Uterus (tissue), 3 donors: ENCODE measurements at regions not wholly inside any gene's neighbourhood (a gene's known extent, or its start where the extent isn't known, plus 50 kb on each side); places are given as distances from the start of the nearest gene placed in this dataset.

ENCODE experiments used
- DNase-seq, 2 donors: peaks; one replicate each; pipeline ENCODE4 v3.0.0-alpha.2; 2019 to 2020
- H3K27ac ChIP-seq, 2 donors: fragments of 200-600 bp; sonication (generic); 1 replicate in 1 of 2; 2 replicates in 1 of 2; pipeline ENCODE4 v1.5.1; 2016 to 2018
- H3K27me3 ChIP-seq, 2 donors: fragments of 200-600 bp; sonication (generic); one replicate each; pipeline ENCODE4 v1.5.1; 2018 to 2019; ENCODE audit warnings: control low read depth in 1 of 2
- H3K36me3 ChIP-seq, 2 donors: fragments of 200-600 bp; sonication (generic); one replicate each; pipeline ENCODE4 v1.5.1; 2019; ENCODE audit warnings: control low read depth in 1 of 2
- H3K4me1 ChIP-seq, 2 donors: fragments of 200-600 bp; sonication (generic); one replicate each; pipeline ENCODE4 v1.5.1; 2018 to 2019; ENCODE audit warnings: control low read depth in 1 of 2
- H3K4me3 ChIP-seq, 2 donors: fragments of 200-600 bp; sonication (generic); 1 replicate in 1 of 2; 2 replicates in 1 of 2; pipeline ENCODE4 v1.5.1; 2018 to 2019; ENCODE audit warnings: mild to moderate bottlenecking in 1 of 2
- H3K9me3 ChIP-seq, 2 donors: fragments of 200-600 bp; sonication (generic); one replicate each; pipeline ENCODE4 v1.5.1; 2019; ENCODE audit warnings: control low read depth in 1 of 2
- POLR2A ChIP-seq, 2 donors: fragments of 450-650 bp; IDR thresholded peaks; one replicate each; pipeline ENCODE4 v1.6.1; 2016; ENCODE audit warnings: antibody characterized with exemption in 2 of 2, mild to moderate bottlenecking in 1 of 2, moderate library complexity in 1 of 2
- intact Hi-C: fragments of 100-400 bp; cut with DNase I; formaldehyde crosslinking; loops from one replicate; pipeline ENCODE4 v1.15.1; 2023; ENCODE audit warnings: low total_unique reads
- TF ChIP-seq, protein P1 (sequence below), 4 experiments: fragments of 200-600 bp in 2 of 4; fragments of 450-650 bp in 2 of 4; sonication (generic) in 2 of 4; IDR thresholded peaks; one replicate each; pipeline ENCODE4 v1.5.1; 2016 to 2019; ENCODE audit warnings: antibody characterized with exemption in 4 of 4, mild to moderate bottlenecking in 2 of 4, moderate library complexity in 1 of 4
- donor health status: DM: yes; HTN: yes; CAD: no.

DNA sequence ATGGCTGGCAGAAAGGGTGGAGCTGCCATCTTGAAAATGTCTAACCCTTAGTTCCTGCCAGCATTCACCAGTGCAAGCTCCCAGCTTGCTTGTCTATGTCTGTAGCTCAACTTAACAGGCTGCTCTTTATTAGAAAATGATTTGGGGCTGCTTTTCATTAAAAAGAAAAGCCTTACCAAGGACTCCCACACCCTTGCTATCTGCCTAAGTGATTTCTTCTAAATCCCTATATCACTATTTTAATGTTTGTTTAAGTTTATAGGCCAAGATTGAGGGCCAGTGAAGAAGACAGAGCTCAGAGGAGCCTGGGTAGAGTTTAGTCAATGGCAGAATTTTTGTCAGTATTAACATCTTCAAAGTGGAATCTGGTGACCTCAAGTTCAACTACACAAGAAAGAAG, 336.8 kb upstream of the CHRM3 start:
- intact Hi-C loops: no loop called here
- no peaks in the 10 kb centered on the region for H3K27me3 ChIP-seq
- no peak overlapping the region for H3K4me3 ChIP-seq
- H3K4me1 ChIP-seq: no peaks in the 10 kb centered on the region
- no peaks in the 10 kb centered on the region for H3K9me3 ChIP-seq
- H3K36me3 ChIP-seq: no peaks in the 10 kb centered on the region
- TF ChIP-seq, protein P1, sequence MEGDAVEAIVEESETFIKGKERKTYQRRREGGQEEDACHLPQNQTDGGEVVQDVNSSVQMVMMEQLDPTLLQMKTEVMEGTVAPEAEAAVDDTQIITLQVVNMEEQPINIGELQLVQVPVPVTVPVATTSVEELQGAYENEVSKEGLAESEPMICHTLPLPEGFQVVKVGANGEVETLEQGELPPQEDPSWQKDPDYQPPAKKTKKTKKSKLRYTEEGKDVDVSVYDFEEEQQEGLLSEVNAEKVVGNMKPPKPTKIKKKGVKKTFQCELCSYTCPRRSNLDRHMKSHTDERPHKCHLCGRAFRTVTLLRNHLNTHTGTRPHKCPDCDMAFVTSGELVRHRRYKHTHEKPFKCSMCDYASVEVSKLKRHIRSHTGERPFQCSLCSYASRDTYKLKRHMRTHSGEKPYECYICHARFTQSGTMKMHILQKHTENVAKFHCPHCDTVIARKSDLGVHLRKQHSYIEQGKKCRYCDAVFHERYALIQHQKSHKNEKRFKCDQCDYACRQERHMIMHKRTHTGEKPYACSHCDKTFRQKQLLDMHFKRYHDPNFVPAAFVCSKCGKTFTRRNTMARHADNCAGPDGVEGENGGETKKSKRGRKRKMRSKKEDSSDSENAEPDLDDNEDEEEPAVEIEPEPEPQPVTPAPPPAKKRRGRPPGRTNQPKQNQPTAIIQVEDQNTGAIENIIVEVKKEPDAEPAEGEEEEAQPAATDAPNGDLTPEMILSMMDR (IDR thresholded peaks at IDR 0.05): no peak
- TF ChIP-seq POLR2A (IDR thresholded peaks at IDR 0.05): no peak
- no peak for DNase-seq
- no peak overlapping the region for H3K27ac ChIP-seq

DNA sequence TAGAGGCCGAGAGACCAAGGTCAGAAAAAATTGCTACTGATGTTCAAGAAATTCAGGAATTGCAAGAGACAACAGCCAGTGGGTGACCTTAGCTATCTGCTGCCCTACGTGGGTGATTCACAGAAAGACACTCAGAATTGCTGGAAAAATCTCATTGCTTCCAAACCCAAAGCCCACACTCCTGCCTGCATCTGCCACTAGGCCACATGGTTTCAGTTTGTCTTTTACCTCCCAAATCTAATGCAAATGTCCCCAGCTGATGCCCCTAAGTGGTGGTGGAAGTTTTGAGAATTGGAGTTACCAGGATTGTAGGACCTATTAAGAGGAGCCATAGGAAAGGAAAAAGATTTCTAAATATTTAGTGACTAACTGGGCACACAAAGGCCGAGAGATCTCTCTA, 341.5 kb upstream of the CHRM3 start:
- Histone ChIP-seq H3K4me3 (no peak overlapping the region), H3K4me1 (no peaks in the 10 kb centered on the region), H3K27ac (no peak overlapping the region), H3K36me3 (no peaks in the 10 kb centered on the region), H3K9me3 (no peaks in the 10 kb centered on the region), H3K27me3 (no peaks in the 10 kb centered on the region)
- intact Hi-C loops: no loop called here
- TF ChIP-seq, protein P1 (IDR thresholded peaks at IDR 0.05): no peak
- no peak for TF ChIP-seq POLR2A (IDR thresholded peaks at IDR 0.05)
- DNase-seq: no peak

DNA sequence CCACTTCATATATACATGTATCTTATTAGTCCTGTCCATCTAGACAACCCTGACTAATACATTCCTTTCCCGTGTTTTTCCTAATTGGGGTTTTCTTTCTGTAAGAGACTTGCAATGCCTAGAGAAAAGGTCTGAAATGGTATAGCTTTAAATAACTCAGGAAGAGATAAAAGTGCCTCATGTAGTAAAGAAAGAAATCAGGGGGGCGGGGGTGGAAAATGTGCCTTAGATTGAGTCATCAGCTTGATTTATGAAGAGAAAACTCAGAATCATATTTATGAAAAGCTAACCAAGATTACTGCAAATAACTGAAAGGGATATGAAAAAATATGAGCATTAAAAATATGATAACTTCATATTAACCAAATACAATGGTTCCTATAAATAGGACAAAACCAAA, 345.8 kb upstream of the CHRM3 start:
- H3K4me1 ChIP-seq: no peaks in the 10 kb centered on the region
- H3K27ac ChIP-seq: no peak overlapping the region
- intact Hi-C loops: no loop called here
- H3K4me3 ChIP-seq: no peak overlapping the region
- H3K9me3 ChIP-seq: no peaks in the 10 kb centered on the region
- TF ChIP-seq POLR2A (IDR thresholded peaks at IDR 0.05): no peak
- TF ChIP-seq, protein P1 (IDR thresholded peaks at IDR 0.05): no peak
- no peaks in the 10 kb centered on the region for H3K27me3 ChIP-seq
- DNase-seq: no peak
- H3K36me3 ChIP-seq: no peaks in the 10 kb centered on the region

DNA sequence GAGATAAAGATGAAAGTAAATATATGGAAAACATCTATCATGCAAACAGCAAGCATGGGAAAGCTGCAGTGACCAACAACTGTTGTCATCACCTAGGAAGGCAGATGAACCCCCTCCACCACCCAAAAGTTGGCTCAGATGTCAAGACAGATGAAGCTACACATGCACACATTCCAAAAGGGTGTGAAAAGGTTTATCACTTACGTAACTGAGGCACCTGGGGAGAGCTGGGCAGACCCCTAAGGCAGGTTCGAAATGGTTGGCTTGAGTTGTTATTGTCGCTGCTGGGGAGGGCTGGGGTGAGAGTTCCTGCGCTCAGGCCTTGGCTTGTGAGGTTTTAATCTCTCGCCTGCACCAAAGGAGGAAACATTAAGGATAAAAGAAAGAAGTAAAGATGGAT, 355.1 kb upstream of the CHRM3 start:
- no peak overlapping the region for H3K27ac ChIP-seq
- H3K9me3 ChIP-seq: no peaks in the 10 kb centered on the region
- DNase-seq: no peak
- no peak for TF ChIP-seq POLR2A (IDR thresholded peaks at IDR 0.05)
- TF ChIP-seq, protein P1 (IDR thresholded peaks at IDR 0.05): no peak
- no peaks in the 10 kb centered on the region for H3K36me3 ChIP-seq
- H3K27me3 ChIP-seq: no peaks in the 10 kb centered on the region
- H3K4me1 ChIP-seq: no peaks in the 10 kb centered on the region
- intact Hi-C loops: no loop called here
- H3K4me3 ChIP-seq: no peak overlapping the region

DNA sequence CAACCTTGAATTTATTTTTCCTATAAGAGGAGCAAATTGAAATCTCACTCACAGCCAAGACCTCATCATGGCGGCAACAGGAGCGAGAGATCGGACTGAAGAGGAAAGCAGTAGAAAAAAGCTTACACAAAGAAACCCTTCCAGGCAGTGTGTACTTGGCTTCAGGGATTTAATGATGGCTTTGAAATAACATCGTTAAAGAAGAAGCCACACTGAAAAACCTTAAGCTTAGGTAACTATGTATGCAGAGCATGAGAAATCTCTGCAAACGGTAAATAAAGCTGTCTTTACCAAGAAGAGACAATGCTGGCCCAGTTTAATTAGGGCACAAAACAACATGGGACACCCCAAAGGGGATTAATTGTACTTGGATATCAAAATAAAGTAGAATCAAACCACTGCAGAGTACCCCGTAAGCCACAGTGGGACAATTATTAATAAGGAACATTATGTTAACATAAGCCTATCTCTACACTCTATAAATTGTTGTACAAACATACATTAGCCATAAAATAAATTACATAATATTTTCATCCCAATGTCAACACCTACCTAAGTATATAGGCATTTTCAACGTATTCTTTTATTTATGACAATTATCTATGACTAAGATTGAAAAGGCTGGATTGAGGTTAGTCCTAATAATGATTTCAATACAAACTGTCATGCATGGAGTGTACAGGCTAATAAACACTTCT, 360.2 kb upstream of the CHRM3 start:
- Histone ChIP-seq H3K36me3 (no peaks in the 10 kb centered on the region), H3K4me3 (no peak overlapping the region), H3K27ac (no peak overlapping the region), H3K9me3 (no peaks in the 10 kb centered on the region), H3K27me3 (no peaks in the 10 kb centered on the region), H3K4me1 (no peaks in the 10 kb centered on the region)
- intact Hi-C loops: no loop called here
- TF ChIP-seq, protein P1 (IDR thresholded peaks at IDR 0.05): no peak
- TF ChIP-seq POLR2A (IDR thresholded peaks at IDR 0.05): no peak
- DNase-seq: no peak
